B cell (primary cell): ENCODE measurements at regions not wholly inside any gene's neighbourhood (a gene's known extent, or its start where the extent isn't known, plus 50 kb on each side); places are given as distances from the start of the nearest gene placed in this dataset.

Source experiments
- ATAC-seq: fragments of 200-7000 bp; cut with Tn5 transposase; one replicate; pipeline ENCODE4 v1.10.0; 2021; ENCODE audit warnings: low read depth, mild to moderate bottlenecking, moderate number of reproducible peaks, moderate library complexity
- CTCF ChIA-PET: fragments of 350-600 bp; sonication (Branson Sonifier 250); formaldehyde crosslinking; loops from one replicate; lab custom pipeline; 2021; ENCODE audit warnings: antibody characterized with exemption, inconsistent platforms; lab: Charles Lee
- POLR2A ChIA-PET: fragments of 350-600 bp; sonication (Branson Sonifier 250); formaldehyde crosslinking; loops from one replicate; lab custom pipeline; 2021; ENCODE audit warnings: antibody characterized with exemption; lab: Charles Lee
- DNase-seq: peaks from one replicate; pipeline ENCODE4 v3.0.0; 2013
- H2AFZ ChIP-seq: 2 replicates; pipeline ENCODE4 v1.6.1; 2012; ENCODE audit warnings: mild to moderate bottlenecking, low read depth, low read length; ENCODE audit not compliant: insufficient read depth, poor library complexity, severe bottlenecking
- H3K27ac ChIP-seq, 2 donors: 1 replicate in 1 of 2; 2 replicates in 1 of 2; pipeline ENCODE4 v1.5.1; 2012 to 2013; ENCODE audit warnings: low read length in 2 of 2, mild to moderate bottlenecking in 2 of 2, moderate library complexity in 1 of 2
- H3K27me3 ChIP-seq, 4 experiments: fragments of 200-600 bp in 1 of 4; sonication (generic) in 1 of 4; replicated peaks in 1 of 4; 1 replicate in 2 of 4; 2 replicates in 2 of 4; pipeline versions ENCODE4 v1.6.1 to v1.7.0; 2013 to 2016; ENCODE audit warnings: low read length in 3 of 4, mild to moderate bottlenecking in 2 of 4, mixed read lengths in 1 of 4, moderate library complexity in 1 of 4; ENCODE audit not compliant: insufficient read depth in 4 of 4, control insufficient read depth in 3 of 4; ENCODE audit errors: control extremely low read depth in 1 of 4
- H3K36me3 ChIP-seq, 2 experiments: replicated peaks in 1 of 2; 1 replicate in 1 of 2; 2 replicates in 1 of 2; pipeline versions ENCODE4 v1.6.1 to v1.7.1; 2013; ENCODE audit warnings: low read length in 1 of 2; ENCODE audit not compliant: insufficient read depth in 2 of 2, control insufficient read depth in 1 of 2; ENCODE audit errors: control extremely low read depth in 1 of 2, extremely low read depth in 1 of 2
- H3K4me1 ChIP-seq, 2 donors: fragments of 200-600 bp in 1 of 2; sonication (generic) in 1 of 2; 1 replicate in 1 of 2; 2 replicates in 1 of 2; pipeline versions ENCODE4 v1.5.1 to v1.6.1; 2013 to 2017; ENCODE audit warnings: low read length in 2 of 2; ENCODE audit not compliant: control insufficient read depth in 2 of 2, insufficient read depth in 2 of 2
- H3K4me2 ChIP-seq: replicated peaks from 2 replicates; pipeline ENCODE3; 2012; ENCODE audit warnings: mild to moderate bottlenecking, low read depth, low read length; ENCODE audit not compliant: poor library complexity, severe bottlenecking
- H3K4me3 ChIP-seq, 5 experiments: fragments of 200-600 bp in 1 of 5; sonication (generic) in 1 of 5; 1 replicate in 3 of 5; 2 replicates in 2 of 5; pipeline versions ENCODE4 v1.5.1 to v1.7.0; 2011 to 2016; ENCODE audit warnings: low read length in 4 of 5, mild to moderate bottlenecking in 4 of 5, low read depth in 2 of 5, control low read depth in 1 of 5, moderate library complexity in 1 of 5; ENCODE audit not compliant: insufficient read depth in 1 of 5; ENCODE audit errors: control extremely low read depth in 1 of 5, extremely low read depth in 1 of 5
- H3K79me2 ChIP-seq: fragments of 200-600 bp; sonication (generic); one replicate; pipeline ENCODE4 v1.6.0; 2016; ENCODE audit warnings: low read length; ENCODE audit not compliant: control insufficient read depth, insufficient read depth
- H3K9ac ChIP-seq: fragments of 200-600 bp; sonication (generic); 2 replicates; pipeline ENCODE4 v1.6.1; 2017; ENCODE audit warnings: mild to moderate bottlenecking, low read length, moderate library complexity
- H3K9me3 ChIP-seq, 3 donors: one replicate each; pipeline versions ENCODE4 v1.6.1 to v1.7.1; 2013; ENCODE audit warnings: low read length in 2 of 3; ENCODE audit not compliant: control insufficient read depth in 2 of 3, insufficient read depth in 1 of 3; ENCODE audit errors: control extremely low read depth in 1 of 3
- H4K20me1 ChIP-seq: 2 replicates; pipeline ENCODE4 v1.6.0; 2012; ENCODE audit warnings: mild to moderate bottlenecking, low read length; ENCODE audit not compliant: insufficient read depth, control insufficient read depth, poor library complexity, severe bottlenecking
- H3K27ac Mint-ChIP-seq: one replicate; pipeline ENCODE4 v1.8.0; 2021; ENCODE audit warnings: mixed read lengths
- H3K27me3 Mint-ChIP-seq: one replicate; pipeline ENCODE4 v1.8.0; 2021; ENCODE audit warnings: mixed read lengths
- H3K4me1 Mint-ChIP-seq: one replicate; pipeline ENCODE4 v1.8.0; 2021; ENCODE audit warnings: mixed read lengths
- H3K4me3 Mint-ChIP-seq: one replicate; pipeline ENCODE4 v1.8.0; 2021; ENCODE audit warnings: mixed read lengths
- H3K9me3 Mint-ChIP-seq: one replicate; pipeline ENCODE4 v1.8.0; 2022; ENCODE audit warnings: mixed read lengths; ENCODE audit not compliant: insufficient read depth
- EZH2 ChIP-seq: IDR thresholded peaks from 2 replicates; pipeline ENCODE4 v1.6.1; 2012; ENCODE audit warnings: borderline replicate concordance, low read depth, mild to moderate bottlenecking, moderate library complexity, low read length; ENCODE audit not compliant: insufficient read depth, poor library complexity, severe bottlenecking
- WGBS: methylation state at CpG from one replicate; pipeline ENCODE4 v1.1.5; 2013; ENCODE audit warnings: missing lambda C conversion rate; ENCODE audit not compliant: insufficient coverage; 5-methylcytosine and 5-hydroxymethylcytosine counted together
- intact Hi-C: fragments of 100-400 bp; cut with micrococcal nuclease; formaldehyde crosslinking; loops from one replicate; pipeline ENCODE4 v1.10.0; 2022
- TF ChIP-seq, protein P1 (sequence below): fragments of 200-600 bp; IDR thresholded peaks from one replicate; pipeline ENCODE4 v1.8.0; 2022; ENCODE audit warnings: antibody characterized with exemption, mild to moderate bottlenecking

GRCh38 chr3:26515351-26515750 is 107.2 kb upstream of the LRRC3B start:
- no peak overlapping the region for H3K4me3 Mint-ChIP-seq
- Histone ChIP-seq H3K4me1 (no peaks in the 10 kb centered on the region), H4K20me1 (no peaks in the 10 kb centered on the region), H3K27ac (no peak overlapping the region), H3K4me3 (no peak overlapping the region), H3K27me3 (no peaks in the 10 kb centered on the region), H3K4me2 (no peak overlapping the region), H2AFZ (no peak overlapping the region), H3K36me3 (no peaks in the 10 kb centered on the region), H3K9ac (no peak overlapping the region), H3K79me2 (no peaks in the 10 kb centered on the region), H3K9me3 (no peaks in the 10 kb centered on the region)
- H3K9me3 Mint-ChIP-seq = peaks cover 7% of the 10 kb centered on the region
- ATAC-seq (no peak), DNase-seq (no peak)
- H3K4me1 Mint-ChIP-seq = no peaks in the 10 kb centered on the region
- H3K27me3 Mint-ChIP-seq = no peaks in the 10 kb centered on the region
- ChIA-PET CTCF (no interaction called here), POLR2A (no interaction called here)
- intact Hi-C loops = no loop called here
- TF ChIP-seq, protein P1, sequence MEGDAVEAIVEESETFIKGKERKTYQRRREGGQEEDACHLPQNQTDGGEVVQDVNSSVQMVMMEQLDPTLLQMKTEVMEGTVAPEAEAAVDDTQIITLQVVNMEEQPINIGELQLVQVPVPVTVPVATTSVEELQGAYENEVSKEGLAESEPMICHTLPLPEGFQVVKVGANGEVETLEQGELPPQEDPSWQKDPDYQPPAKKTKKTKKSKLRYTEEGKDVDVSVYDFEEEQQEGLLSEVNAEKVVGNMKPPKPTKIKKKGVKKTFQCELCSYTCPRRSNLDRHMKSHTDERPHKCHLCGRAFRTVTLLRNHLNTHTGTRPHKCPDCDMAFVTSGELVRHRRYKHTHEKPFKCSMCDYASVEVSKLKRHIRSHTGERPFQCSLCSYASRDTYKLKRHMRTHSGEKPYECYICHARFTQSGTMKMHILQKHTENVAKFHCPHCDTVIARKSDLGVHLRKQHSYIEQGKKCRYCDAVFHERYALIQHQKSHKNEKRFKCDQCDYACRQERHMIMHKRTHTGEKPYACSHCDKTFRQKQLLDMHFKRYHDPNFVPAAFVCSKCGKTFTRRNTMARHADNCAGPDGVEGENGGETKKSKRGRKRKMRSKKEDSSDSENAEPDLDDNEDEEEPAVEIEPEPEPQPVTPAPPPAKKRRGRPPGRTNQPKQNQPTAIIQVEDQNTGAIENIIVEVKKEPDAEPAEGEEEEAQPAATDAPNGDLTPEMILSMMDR = no peak
- TF ChIP-seq EZH2 = no peak
- WGBS = no CpG with 5 or more reads among the region's 2 CpGs
- H3K27ac Mint-ChIP-seq = no peak overlapping the region

GRCh38 chr3:26521261-26521660 is 101.3 kb upstream of the LRRC3B start:
- intact Hi-C loops = no loop called here
- Histone ChIP-seq H3K36me3 (no peaks in the 10 kb centered on the region), H2AFZ (no peak overlapping the region), H3K9me3 (peaks cover 0 to 3% (median 0%) of the 10 kb centered on the region in 3 donors), H4K20me1 (no peaks in the 10 kb centered on the region), H3K9ac (no peak overlapping the region), H3K79me2 (no peaks in the 10 kb centered on the region), H3K4me3 (no peak overlapping the region), H3K27ac (no peak overlapping the region), H3K4me2 (no peak overlapping the region), H3K4me1 (no peaks in the 10 kb centered on the region), H3K27me3 (no peaks in the 10 kb centered on the region)
- Mint-ChIP-seq H3K27me3 (no peaks in the 10 kb centered on the region), H3K4me3 (no peak overlapping the region), H3K27ac (no peak overlapping the region), H3K9me3 (peaks cover 16% of the 10 kb centered on the region), H3K4me1 (no peaks in the 10 kb centered on the region)
- ATAC-seq (no peak), DNase-seq (no peak)
- ChIA-PET CTCF (no interaction called here), POLR2A (no interaction called here)
- WGBS = no CpG with 5 or more reads among the region's 1 CpG
- no peak for TF ChIP-seq EZH2
- TF ChIP-seq, protein P1 = no peak
